GM19328 (cell line): ENCODE measurements at regions not wholly inside any gene's neighbourhood (a gene's known extent, or its start where the extent isn't known, plus 50 kb on each side); places are given as distances from the start of the nearest gene placed in this dataset.
"Not testable (repeated sequence)": the region's sequence is repeated elsewhere in the genome, so short reads cannot be mapped to it uniquely, and the experiment has no call there.

Experiments
- ATAC-seq: cut with Tn5 transposase; IDR thresholded peaks from one replicate; pipeline ENCODE4 v1.9.1; 2021; ENCODE audit warnings: mild to moderate bottlenecking, moderate library complexity; ENCODE audit not compliant: unreplicated experiment

DNA sequence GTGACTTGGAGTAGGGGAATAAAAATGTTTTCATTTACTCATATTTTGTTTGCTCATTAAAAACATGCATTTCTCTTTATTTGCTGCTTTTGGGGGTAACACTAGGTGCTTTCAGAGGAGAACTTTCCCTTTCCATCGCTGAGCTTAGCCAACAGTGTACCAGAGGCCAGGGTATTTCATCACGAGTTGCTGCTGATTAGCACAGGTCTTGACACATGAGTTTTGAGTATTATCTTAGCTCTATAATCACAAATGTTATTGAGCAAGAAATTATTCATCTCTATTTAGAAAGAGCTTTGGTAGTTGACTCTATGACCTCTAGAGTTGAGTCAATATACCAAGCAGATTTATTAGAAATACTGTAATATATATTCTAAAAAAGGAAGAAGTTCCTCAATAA lies 375.9 kb downstream of the NXPH1 start:
- no peak for ATAC-seq

DNA sequence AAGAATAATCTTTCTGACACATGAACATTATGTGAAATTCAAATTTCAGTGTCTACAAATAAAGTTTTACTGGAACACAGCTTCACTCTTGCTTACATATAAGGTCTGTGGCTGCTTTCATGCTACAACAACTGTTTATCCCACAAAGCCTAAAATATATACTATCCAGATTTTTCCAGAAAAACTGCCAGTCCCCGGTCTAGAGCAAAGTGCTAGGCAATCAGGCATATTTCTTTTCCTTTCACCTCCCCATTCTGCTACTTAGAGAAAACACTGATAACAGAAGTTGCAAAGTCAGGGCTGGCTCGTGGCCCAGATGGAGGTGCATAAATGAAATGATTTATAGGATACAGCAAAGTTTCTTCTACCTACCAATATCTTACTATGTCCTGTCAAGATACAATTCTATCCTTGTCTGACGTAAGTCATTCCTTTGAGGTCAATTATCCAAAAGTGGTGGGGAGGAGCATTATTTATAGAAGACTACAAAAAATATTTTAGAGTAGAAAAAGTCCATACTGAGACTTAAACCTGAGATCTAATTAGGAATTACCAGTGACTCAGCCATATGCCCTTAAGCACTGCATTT lies 384.1 kb downstream of the NXPH1 start:
- no peak for ATAC-seq

DNA sequence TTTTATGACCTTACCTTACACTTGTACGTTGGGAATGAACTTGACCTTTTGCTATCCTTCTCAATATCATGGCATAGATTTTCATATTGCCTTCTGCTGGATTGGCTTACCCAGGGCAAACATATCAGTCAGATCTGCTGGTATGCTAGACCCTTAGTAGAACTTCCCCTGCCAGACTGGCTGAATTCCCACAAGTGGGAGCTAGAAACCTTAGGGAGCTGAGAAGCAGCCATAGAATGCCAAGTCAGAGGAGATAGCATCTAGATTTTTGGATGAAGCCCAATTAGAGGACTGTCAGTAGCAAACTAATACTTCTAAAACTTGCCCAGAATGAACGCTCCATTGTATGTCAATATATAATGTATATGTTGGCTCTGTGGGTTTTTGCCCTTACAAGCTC lies 385.0 kb downstream of the NXPH1 start:
- no peak for ATAC-seq

DNA sequence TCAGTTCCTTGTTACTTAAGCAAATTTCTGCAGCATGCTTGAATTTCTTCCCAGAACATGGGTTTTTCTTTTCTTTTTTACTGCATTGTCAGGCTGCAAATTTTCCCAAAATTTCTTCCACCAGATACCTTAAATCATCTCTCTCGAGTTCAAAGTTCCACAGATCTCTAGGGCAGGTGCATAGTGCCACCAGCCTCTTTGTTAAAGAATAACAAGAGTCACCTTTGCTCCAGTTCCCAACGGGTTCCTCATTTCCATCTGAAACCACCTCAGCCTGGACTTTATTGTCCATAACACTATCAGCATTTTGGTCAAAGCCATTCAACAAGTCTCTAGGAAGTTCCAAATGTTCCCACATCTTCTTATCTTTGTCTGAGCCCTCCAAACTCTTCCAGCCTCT lies 389.2 kb downstream of the NXPH1 start:
- ATAC-seq = no peak

DNA sequence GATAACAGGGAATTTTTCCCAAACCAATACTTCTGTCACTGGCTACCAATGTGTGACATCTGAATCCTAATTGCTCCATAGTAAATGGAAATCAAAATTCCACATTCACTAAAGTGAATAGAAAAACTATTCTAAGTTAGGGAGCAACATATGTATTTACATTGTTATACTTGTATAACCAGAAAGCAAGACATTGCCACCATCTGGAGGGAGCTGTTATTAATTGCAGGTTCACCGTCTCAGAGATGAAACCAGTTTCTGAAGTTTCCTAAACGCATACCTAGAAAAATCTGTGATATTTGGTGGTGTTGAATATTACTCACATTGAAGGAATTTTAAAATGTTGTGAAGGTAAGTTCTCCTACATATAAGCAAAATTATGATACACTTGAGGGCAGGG lies 390.1 kb downstream of the NXPH1 start:
- no peak for ATAC-seq

DNA sequence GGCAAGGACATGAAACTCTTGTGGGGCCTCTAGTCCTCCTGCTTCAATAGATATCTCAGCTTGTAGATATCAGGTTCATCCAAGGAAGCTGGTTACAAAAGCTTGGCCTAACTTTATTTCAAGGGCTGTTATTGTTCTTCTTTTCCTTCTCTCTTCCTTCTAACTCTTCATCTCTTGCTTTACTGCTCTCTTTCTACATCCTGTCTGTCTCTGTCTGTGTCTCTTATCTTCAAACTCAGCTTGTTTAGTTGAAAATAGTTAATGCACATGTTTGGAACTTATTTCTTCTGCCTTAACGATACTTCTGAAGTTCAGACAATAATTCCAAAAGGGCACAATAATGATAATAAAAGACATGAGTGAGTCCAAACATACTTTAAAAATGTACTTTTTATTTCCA lies 393.9 kb downstream of the NXPH1 start:
- ATAC-seq = no peak

DNA sequence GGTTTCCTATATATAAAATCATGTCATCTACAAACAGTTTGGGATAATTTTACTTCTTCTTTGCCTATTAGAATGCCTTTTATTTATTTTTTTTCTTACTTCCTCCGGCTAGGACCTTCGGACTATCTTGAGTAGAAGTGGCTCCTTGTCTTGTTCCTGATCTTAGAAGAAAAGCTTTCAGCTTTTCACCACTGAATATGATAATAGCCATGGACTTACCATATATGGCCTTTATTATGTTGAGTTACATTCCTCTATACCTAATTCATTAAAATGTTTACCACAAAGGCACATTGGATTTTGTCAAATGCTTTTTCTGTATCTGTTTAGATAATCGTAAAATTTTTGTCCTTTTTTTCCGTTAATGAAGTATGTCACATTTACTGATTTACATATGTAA lies 395.7 kb downstream of the NXPH1 start:
- no peak for ATAC-seq

DNA sequence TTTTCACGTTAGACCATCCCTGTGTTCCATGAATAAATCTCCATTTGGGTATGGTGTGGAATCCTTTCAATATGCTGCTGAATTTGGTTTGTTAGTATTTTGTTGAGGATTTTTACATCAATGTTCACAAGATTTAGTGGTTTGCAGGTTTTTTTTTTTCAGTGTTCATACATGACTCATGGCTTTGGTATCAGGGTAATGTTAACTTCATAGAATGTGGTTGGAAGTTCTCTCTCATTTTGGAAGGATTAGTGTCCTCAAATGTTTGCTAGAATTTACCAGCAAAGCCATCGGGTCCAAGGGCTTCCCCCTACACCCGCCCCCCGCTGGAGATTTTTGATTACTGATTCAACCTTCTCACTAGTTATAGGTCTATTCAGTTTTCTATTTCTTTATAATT lies 398.0 kb downstream of the NXPH1 start:
- no peak for ATAC-seq

DNA sequence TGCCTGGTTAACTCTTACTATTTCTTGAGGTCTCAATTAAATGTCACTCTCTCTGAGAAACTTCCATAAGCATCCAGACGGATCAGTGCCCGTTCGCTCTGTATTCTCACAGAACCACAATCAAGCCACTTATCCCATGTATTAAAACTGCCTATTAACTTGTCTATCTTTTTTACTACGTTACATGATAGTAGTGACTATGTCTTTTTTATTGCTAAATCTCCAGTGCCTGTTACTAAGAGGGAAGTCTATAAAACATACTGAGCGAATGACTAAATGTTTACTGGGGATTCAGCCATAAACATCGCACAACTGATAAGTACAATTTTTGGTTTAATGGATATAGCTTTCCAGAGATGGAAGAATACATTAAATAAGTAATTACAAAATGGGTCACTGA lies 399.9 kb downstream of the NXPH1 start:
- ATAC-seq = no peak

DNA sequence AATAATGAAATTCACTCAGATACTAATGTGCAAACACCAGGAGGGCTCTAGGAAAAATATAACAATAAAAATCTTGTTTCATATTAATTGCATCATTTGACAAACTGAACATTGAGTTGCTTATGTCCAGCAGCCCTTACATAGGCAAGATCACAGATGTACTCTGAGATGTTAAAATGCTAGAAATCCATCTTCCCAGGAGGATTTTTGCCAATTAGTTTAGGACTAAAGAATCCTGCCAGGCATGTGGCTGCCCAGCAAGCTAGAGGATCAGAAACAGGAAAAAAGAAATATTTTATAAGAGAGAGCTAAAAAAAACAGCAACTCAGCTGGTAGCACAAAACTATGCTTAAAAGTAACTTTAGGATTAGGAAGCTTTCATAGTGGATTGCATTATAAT lies 407.8 kb downstream of the NXPH1 start:
- no peak for ATAC-seq

DNA sequence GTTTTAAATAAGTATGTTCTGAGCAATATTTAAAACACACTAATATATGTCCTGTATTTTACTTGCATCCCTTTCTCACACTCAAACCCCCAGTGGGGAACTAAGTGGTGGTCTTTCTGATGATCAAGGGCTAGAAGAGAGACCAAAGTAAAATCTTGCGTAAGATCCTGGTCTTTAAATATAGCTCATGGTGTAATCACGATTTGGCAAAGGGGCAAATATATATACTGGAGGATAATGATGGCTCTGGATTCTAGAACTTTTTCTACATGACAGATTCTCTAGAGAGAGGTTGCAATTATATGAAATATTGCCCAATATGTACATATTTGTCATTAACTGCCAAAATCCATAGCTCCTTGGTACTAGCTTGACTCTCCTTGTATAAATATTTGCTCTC lies 438.3 kb downstream of the NXPH1 start:
- ATAC-seq = no peak

DNA sequence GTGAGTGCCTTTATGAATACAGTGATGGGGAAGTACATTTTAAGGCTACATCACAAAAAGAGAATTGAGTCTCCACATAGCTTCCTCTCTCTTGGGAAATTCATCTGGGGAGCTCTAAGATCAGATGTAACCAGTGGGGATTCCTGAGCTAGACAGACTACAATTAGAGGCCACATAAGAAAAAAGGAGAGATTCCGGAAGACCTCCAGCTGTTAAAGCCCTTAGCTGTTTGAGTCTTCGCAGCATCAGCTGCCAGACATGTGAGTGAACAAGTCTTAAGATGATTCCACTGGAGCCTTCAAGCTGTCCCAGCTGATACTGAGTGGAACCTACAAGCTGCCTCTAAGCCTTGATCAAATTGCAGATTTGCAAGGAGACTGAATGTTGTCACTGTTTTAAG lies 448.5 kb downstream of the NXPH1 start:
- ATAC-seq = no peak

DNA sequence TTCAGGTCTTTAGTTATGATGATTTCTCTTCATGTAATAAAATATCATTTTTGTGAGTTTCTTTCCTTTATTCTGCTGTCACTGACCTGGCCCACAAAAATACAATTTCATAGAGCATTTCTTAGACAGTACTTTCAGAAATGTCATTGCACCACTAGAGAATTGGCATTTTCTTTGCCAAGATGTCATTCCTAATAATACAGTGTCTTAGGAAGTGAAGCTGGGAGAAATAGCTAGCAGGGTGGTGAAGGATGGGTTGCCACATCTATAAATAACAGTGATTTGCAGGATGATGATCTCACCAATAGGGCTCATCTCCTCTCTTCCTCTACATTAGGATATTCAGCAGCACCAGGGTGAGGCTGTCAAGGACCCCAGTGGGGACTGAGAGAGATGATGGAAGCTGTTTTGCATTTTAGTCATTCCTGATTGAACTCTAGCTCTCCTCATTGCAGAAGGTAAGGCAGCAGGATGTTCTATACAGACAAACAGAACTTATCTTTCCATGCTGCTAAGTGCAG lies 452.1 kb downstream of the NXPH1 start:
- ATAC-seq = no peak

DNA sequence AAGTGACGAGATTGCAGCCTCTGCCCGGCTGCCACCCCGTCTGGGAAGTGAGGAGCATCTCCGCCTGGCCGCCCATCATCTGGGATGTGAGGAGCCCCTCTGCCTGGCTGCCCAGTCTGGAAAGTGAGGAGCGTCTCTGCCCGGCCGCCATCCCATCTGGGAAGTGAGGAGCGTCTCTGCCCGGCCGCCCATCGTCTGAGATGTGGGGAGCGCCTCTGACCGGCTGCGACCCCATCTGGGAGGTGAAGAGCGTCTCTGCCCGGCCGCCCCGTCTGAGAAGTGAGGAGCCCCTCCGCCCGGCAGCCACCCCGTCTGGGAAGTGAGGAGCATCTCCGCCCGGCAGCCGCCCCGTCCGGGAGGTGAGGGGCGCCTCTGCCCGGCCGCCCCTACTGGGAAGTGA lies 456.9 kb downstream of the NXPH1 start:
- ATAC-seq = not testable (repeated sequence)

DNA sequence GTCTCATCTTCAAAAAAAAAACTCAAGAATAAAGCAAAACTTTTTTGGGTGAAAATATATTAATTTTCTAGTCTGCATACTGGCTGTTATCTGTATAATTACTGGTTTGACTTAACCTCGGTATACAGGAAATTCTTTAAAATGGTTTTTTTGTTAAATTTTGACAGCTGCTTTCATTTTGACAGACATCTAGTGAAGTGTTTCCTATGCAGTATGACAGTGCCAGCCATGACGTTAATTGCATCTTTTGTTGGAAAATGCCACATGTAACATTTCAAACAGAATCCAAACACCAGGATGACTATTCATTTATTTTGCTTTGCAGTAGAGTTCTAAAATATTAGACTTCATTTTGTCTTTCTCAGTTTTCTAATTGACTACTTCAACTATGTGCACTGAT lies 460.4 kb downstream of the NXPH1 start:
- ATAC-seq = no peak

DNA sequence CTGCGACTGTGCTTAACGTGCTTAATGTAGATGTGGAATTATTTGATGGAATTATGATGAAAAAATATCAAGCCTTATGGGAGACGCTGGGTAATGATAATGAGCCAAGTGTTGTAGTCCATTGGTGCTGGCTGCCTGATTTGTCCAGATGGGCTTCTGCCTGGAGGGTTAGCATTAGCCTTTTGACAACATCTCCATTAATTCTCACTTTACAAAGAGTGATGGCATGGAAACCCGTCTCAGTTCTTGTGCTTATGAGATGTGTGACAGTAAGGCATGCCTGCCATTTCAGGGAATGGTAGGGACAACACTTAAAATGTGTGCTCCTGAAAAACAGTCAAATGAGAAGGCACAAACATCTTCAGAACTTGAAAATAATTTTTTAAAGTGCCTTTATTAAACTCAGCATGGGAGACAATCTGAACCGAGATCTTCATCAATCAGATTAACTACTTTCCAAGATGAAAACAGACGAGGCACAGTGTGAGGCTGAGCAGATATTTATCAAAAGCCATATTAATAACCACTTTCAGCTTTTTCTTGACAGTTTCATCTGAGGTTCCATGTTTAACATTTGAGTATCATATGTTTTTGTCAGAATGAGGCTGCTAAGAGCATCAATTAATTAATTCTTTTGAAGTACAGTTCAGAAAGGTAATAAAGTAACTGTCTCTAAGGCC lies 473.1 kb downstream of the NXPH1 start:
- no peak for ATAC-seq

DNA sequence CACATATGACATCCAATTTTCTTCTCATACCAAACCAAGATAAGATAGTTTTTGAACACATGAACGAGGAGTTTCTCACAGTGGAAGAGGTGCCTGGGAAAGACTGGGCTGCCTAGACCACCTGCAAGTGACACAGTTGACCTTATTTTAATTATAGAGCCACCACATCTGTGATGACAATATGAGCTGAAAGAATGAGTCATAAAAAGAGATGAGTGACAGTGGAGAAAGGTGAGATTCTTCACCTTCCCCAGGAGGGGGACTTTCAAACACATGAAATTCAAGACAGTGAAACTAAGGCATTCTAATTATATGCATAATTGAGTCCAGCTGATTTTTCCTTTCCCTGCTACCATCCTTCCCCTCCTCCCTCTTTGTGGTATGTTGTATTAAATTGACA lies 475.5 kb downstream of the NXPH1 start:
- ATAC-seq = no peak

DNA sequence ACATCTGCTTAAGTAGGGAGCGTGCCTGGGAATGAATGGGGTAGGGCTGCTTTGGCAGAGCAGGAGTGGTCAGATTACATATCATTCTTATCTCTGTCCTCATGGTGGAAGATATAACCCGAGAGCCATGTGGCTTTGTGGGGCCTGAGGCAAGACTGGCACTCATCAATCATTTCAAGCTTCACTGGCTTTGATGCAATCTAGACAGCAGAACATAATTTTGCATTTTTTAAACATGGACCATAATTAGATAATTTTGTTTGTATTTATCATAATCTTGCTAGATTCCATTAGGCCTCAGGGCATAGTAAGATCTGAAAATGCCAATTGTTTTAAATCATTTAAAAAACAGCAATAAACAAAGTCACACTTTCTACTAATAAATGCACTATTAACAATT lies 480.3 kb downstream of the NXPH1 start:
- no peak for ATAC-seq

DNA sequence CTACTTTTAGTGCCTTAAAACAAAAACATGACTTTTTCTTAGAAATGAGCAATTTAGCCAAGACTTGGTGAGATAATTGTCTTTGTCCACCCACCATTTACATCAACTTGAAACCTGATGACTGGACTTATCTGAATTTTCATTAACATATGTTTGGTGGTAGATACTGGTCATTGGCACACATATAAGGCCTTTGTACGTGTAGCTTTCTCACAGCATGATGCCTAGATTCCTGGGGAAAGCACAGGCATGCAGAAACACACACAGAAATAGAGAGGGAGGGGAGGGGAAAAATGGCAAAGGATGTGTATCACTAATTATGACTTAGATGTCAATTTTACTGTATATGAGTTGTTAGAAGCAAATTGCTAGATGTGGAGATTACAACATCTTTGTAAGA lies 488.4 kb downstream of the NXPH1 start:
- no peak for ATAC-seq

DNA sequence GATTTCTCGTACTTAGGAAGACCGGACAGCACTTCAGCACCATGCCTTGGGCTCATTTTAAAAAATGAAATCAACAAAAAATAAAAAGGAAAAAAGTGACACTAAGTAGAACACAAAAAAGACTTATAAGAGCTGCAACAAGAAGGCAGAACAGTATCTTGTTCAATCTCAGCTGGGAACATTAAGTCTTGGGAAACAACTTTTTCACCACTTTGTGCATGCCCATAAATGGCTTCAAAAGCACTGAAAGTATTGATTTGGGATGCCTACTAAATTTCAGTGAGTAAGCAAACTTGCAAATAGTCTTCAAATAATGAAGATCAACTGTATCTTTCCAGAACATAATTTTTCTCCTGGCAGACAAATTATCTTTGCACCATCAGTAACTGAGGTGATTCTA lies 489.3 kb downstream of the NXPH1 start:
- ATAC-seq = no peak

DNA sequence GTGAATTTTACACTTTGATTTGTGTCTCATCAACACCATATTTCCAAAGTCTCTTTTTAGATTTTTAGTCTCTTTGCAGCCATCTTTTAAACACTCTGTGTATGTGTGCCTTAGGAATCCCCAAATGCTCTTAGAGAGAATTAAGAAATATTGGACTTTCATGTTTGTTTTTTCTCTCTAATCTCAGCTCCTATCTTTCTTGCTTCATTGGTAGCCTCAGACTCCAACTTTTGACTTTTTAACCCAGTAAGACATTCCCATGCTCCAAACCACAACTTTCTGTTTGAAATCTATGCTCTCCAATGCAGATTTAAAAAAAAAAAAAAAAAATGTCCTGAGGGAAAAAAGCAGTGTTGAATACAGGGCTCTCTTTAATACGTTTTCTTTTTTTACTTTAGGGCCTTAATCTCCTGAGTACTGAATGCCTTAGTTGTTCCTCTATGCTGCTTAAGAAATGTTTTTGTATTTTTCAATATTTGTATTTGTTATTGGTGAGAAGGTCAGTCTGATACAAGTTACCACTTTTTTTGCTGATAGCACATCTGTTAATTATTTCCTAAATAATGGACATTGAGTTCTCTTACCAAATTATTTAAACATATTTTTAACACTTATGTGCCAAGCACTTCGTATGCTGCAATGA lies 489.9 kb downstream of the NXPH1 start:
- no peak for ATAC-seq

DNA sequence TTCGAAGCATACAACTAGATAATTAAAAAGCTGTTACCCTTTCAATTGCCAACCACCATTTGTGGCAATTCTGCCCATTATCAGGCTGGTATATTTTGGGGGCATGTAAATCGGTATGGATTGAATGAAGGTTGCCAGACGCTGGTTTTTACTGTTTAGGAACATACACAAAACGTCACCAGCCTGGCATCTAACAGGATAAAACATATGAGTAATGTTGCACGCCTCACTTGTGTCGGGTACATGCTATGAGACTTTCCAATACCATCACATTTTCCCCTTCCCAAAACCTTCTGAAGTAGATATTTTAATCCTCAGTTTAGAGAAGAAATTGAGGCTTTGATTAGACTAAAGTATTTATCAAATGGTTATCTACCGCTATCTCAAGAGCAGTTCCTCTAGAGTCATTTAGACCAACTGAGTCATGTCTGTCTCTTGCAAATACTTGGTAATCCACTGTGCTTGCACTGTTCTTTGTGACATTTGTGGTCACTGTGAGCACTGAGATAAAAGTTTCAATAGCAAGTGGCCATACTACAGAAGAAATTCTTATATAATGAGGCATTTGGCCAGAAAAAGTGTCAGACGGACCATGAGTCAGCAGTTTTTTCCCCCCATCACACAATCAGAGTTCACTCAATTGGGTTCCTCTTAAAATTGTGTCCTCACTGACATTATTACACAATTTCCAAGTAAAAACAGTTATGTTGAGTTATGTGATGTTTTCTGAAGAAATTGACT lies 498.7 kb downstream of the NXPH1 start:
- no peak for ATAC-seq
